IMR-90 (cell line): ENCODE measurements at regions not wholly inside any gene's neighbourhood (a gene's known extent, or its start where the extent isn't known, plus 50 kb on each side); places are given as distances from the start of the nearest gene placed in this dataset.

Experiments
- ATAC-seq: fragments of 200-7000 bp; cut with Tn5 transposase; 2 replicates; pipeline ENCODE4 v1.9.1; 2020; ENCODE audit warnings: low read depth, mild to moderate bottlenecking, moderate library complexity
- BruUV-seq: library from RNA; stranded (reverse); fragments of 400-500 nt; replicated peaks from 2 replicates; lab custom pipeline; 2021; lab: Mats Ljungman, UMichigan
- CTCF ChIA-PET: fragments of 300-600 bp; formaldehyde crosslinking; extraction: SDS; loops from one replicate; lab custom pipeline; 2021; ENCODE audit warnings: antibody characterized with exemption; lab: Yijun Ruan, JAX
- POLR2A ChIA-PET: fragments of 300-600 bp; sonication (Branson Sonifier 250); formaldehyde crosslinking; loops from one replicate; lab custom pipeline; 2022; ENCODE audit warnings: antibody characterized with exemption; ENCODE audit not compliant: unreplicated experiment; lab: Charles Lee
- DNase-seq: peaks from one replicate; pipeline ENCODE4 v3.0.0; 2013
- H2AFZ ChIP-seq: replicated peaks from 2 replicates; pipeline ENCODE3; 2013; ENCODE audit warnings: low read length, mild to moderate bottlenecking; ENCODE audit not compliant: poor library complexity
- H2AK5ac ChIP-seq: 2 replicates; pipeline ENCODE4 v1.6.1; 2013; ENCODE audit warnings: low read depth, low read length, inconsistent platforms
- H2AK9ac ChIP-seq: replicated peaks from 2 replicates; pipeline ENCODE3; 2013; ENCODE audit warnings: mild to moderate bottlenecking, low read depth, low read length, moderate library complexity; ENCODE audit not compliant: poor library complexity
- H2BK120ac ChIP-seq: 2 replicates; pipeline ENCODE4 v1.6.1; 2013; ENCODE audit warnings: low read depth, low read length, inconsistent platforms
- H2BK15ac ChIP-seq: 3 replicates; pipeline ENCODE4 v1.6.1; 2013; ENCODE audit warnings: low read depth, low read length, inconsistent platforms
- H2BK20ac ChIP-seq: 2 replicates; pipeline ENCODE4 v1.6.1; 2013; ENCODE audit warnings: low read depth, mild to moderate bottlenecking, inconsistent platforms, low read length, moderate library complexity
- H2BK5ac ChIP-seq: 2 replicates; pipeline ENCODE4 v1.6.1; 2013; ENCODE audit warnings: mild to moderate bottlenecking, low read depth, low read length, inconsistent platforms; ENCODE audit not compliant: poor library complexity, severe bottlenecking
- H3K14ac ChIP-seq: replicated peaks from 2 replicates; pipeline ENCODE4 v1.6.1; 2013; ENCODE audit warnings: low read depth, low read length, inconsistent platforms
- H3K18ac ChIP-seq: 2 replicates; pipeline ENCODE4 v1.6.1; 2013; ENCODE audit warnings: low read depth, low read length, control low read depth
- H3K23ac ChIP-seq: 2 replicates; pipeline ENCODE4 v1.6.1; 2013; ENCODE audit warnings: low read depth, low read length, inconsistent platforms
- H3K27ac ChIP-seq: 2 replicates; pipeline ENCODE4 v1.5.1; 2013; ENCODE audit warnings: mild to moderate bottlenecking, control low read depth, low read length; ENCODE audit not compliant: insufficient read depth
- H3K27me3 ChIP-seq: 2 replicates; pipeline ENCODE4 v1.6.1; 2013; ENCODE audit warnings: low read length; ENCODE audit not compliant: control insufficient read depth, insufficient read depth
- H3K36me3 ChIP-seq: 2 replicates; pipeline ENCODE4 v1.6.1; 2013; ENCODE audit warnings: low read length, mixed read lengths; ENCODE audit not compliant: control insufficient read depth, insufficient read depth
- H3K4ac ChIP-seq: 2 replicates; pipeline ENCODE4 v1.6.1; 2013; ENCODE audit warnings: low read depth, low read length, inconsistent platforms
- H3K4me1 ChIP-seq: 2 replicates; pipeline ENCODE4 v1.6.1; 2013; ENCODE audit warnings: low read length, mixed read lengths; ENCODE audit not compliant: control insufficient read depth, insufficient read depth
- H3K4me2 ChIP-seq: 2 replicates; pipeline ENCODE4 v1.6.1; 2013; ENCODE audit warnings: low read depth, mild to moderate bottlenecking, control low read depth, low read length, moderate library complexity
- H3K4me3 ChIP-seq: 2 replicates; pipeline ENCODE4 v1.5.1; 2013; ENCODE audit warnings: low read depth, mild to moderate bottlenecking, control low read depth, low read length, moderate library complexity; ENCODE audit not compliant: insufficient read depth
- H3K56ac ChIP-seq: 2 replicates; pipeline ENCODE4 v1.6.1; 2013; ENCODE audit warnings: low read length, inconsistent platforms; ENCODE audit not compliant: insufficient read depth; ENCODE audit errors: extremely low read depth
- H3K79me1 ChIP-seq, 2 experiments: 2 replicates each; pipeline ENCODE4 v1.6.1; 2013; ENCODE audit warnings: low read length in 2 of 2, inconsistent platforms in 1 of 2, low read depth in 1 of 2
- H3K9ac ChIP-seq: 2 replicates; pipeline ENCODE4 v1.6.1; 2013; ENCODE audit warnings: low read depth, low read length, control low read depth
- H3K9me1 ChIP-seq: 2 replicates; pipeline ENCODE4 v1.6.1; 2013; ENCODE audit warnings: low read length, inconsistent platforms; ENCODE audit not compliant: insufficient read depth
- H3K9me3 ChIP-seq: 2 replicates; pipeline ENCODE4 v1.6.1; 2013; ENCODE audit warnings: low read length; ENCODE audit not compliant: control insufficient read depth, insufficient read depth
- H4K20me1 ChIP-seq: 2 replicates; pipeline ENCODE4 v1.6.1; 2013; ENCODE audit warnings: low read length, inconsistent platforms; ENCODE audit not compliant: insufficient read depth
- H4K5ac ChIP-seq: 2 replicates; pipeline ENCODE4 v1.6.1; 2013; ENCODE audit warnings: mild to moderate bottlenecking, low read depth, low read length, control low read depth
- H4K8ac ChIP-seq, 2 experiments: 2 replicates each; pipeline ENCODE4 v1.6.1; 2013; ENCODE audit warnings: low read depth in 2 of 2, low read length in 2 of 2, control low read depth in 1 of 2, inconsistent platforms in 1 of 2
- H4K91ac ChIP-seq: 2 replicates; pipeline ENCODE4 v1.6.1; 2013; ENCODE audit warnings: low read depth, low read length, inconsistent platforms; ENCODE audit not compliant: insufficient read depth
- MAZ ChIP-seq: IDR thresholded peaks from 2 replicates; pipeline ENCODE4 v1.6.1; 2012; ENCODE audit warnings: low read depth, mild to moderate bottlenecking, low read length, improper control_type of control experiment, moderate library complexity, borderline replicate concordance
- NFE2L2 ChIP-seq: fragments of 150-350 bp; IDR thresholded peaks from 2 replicates; pipeline ENCODE4 v1.6.1; 2016; ENCODE audit warnings: low read depth, mild to moderate bottlenecking, low read length
- WGBS, 2 experiments: methylation state at CpG; one replicate each; pipeline versions ENCODE4 v1.1.5 to v1.1.7; 2013; ENCODE audit warnings: missing lambda C conversion rate in 2 of 2; ENCODE audit not compliant: insufficient read length in 1 of 2; ENCODE audit errors: extremely low coverage in 2 of 2; 5-methylcytosine and 5-hydroxymethylcytosine counted together
- dilution Hi-C: fragments of 300-500 bp; cut with HindIII; formaldehyde crosslinking; loops from one replicate; pipeline ENCODE4 v1.14.3; 2018; ENCODE audit warnings: low sequenced_read_pairs; ENCODE audit not compliant: unreplicated experiment
- in situ Hi-C: fragments of 300-500 bp; cut with MboI; formaldehyde crosslinking; loops from 3 replicates; pipeline ENCODE4 v1.14.3; 2019; ENCODE audit warnings: low sequenced_read_pairs, inconsistent platforms, mixed read lengths
- intact Hi-C: fragments of 100-400 bp; cut with micrococcal nuclease; formaldehyde crosslinking; loops from 2 replicates; pipeline ENCODE4 v1.10.0; 2022

DNA sequence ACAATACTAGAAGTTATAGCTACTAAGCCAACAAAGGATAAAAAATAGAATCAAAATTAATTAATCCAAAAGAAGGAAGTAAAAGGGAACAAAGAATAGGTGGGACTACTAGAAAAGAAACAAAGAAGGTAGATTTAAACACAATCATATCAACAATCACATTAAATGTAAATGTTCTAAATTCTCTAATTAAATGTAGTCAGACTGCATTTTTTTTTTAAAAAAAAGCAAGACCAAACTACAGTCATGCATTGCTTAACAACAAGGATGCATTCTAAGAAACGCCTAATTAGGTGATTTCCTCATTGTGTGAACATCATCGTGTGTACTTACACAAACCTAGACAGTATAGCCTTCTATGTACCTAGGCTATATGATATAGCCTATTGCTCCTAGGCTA is 59.7 kb upstream of the ADAM23 start:
- H3K36me3 ChIP-seq = no peaks in the 10 kb centered on the region
- POLR2A ChIA-PET = no interaction called here
- no peak overlapping the region for H3K4me3 ChIP-seq
- no peak overlapping the region for H4K5ac ChIP-seq
- 0 out of 2 replicates have a peak, but pooled peaks cover 2% of the 10 kb centered on the region for H3K9me3 ChIP-seq
- no peak overlapping the region for H2AK9ac ChIP-seq
- intact Hi-C loops = no loop called here
- no peak overlapping the region for H2BK120ac ChIP-seq
- no peak overlapping the region for H2BK15ac ChIP-seq
- in situ Hi-C loops = no loop called here
- CTCF ChIA-PET = interaction anchor here (0.6 to 0.7 kb wide), 2 partner anchors 338 to 1661 kb away, joined by 3 read pairs; no protein-coding TSS in a partner anchor
- H3K14ac ChIP-seq = no peak overlapping the region
- H2BK20ac ChIP-seq = no peak overlapping the region
- H3K4me2 ChIP-seq = no peak overlapping the region
- DNase-seq = no peak
- H3K4me1 ChIP-seq = no peaks in the 10 kb centered on the region
- H2AK5ac ChIP-seq = no peak overlapping the region
- H3K9me1 ChIP-seq = no peaks in the 10 kb centered on the region
- H2BK5ac ChIP-seq = no peak overlapping the region
- H3K27me3 ChIP-seq = no peaks in the 10 kb centered on the region
- H2AFZ ChIP-seq = no peak overlapping the region
- no peaks in the 10 kb centered on the region for H4K20me1 ChIP-seq
- no peak overlapping the region for H3K18ac ChIP-seq
- ATAC-seq = no peak
- BruUV-seq = no TSS peak
- H4K8ac ChIP-seq = no peak overlapping the region
- WGBS, 2 experiments = no CpG with 5 or more reads among the region's 2 CpGs
- H3K79me1 ChIP-seq = no peaks in the 10 kb centered on the region
- no peak overlapping the region for H4K91ac ChIP-seq
- dilution Hi-C loops = no loop called here
- H3K9ac ChIP-seq = no peak overlapping the region
- no peak overlapping the region for H3K56ac ChIP-seq
- H3K4ac ChIP-seq = no peak overlapping the region
- TF ChIP-seq NFE2L2 = no peak
- TF ChIP-seq MAZ = no peak
- H3K27ac ChIP-seq = no peak overlapping the region
- no peak overlapping the region for H3K23ac ChIP-seq
